ENCODE measurements at regions not wholly inside any gene's neighbourhood (a gene's known extent, or its start where the extent isn't known, plus 50 kb on each side); places are given as distances from the start of the nearest gene placed in this dataset.

DNA sequence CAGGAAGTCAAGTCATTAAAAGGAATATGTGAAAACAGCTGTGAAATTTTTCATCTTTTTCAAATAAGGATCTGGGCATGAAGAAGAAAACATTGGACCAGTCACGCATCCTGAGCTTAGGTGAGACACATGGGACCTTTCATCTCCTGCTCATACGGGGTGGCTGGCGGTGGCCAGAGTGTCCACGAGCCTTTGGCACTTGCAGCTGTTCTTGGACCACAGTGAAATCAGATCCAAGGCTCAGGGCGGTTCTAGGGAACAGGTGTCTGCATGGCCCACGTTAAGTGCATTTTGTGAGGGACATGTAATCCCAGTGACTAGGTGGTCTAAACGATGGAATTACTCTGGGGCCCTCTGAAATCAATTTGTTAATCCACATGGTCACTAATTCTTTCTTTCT lies 212.7 kb upstream of the COPS8 start:
- DNase-seq (ENCODE audit: low read depth): no peak

DNA sequence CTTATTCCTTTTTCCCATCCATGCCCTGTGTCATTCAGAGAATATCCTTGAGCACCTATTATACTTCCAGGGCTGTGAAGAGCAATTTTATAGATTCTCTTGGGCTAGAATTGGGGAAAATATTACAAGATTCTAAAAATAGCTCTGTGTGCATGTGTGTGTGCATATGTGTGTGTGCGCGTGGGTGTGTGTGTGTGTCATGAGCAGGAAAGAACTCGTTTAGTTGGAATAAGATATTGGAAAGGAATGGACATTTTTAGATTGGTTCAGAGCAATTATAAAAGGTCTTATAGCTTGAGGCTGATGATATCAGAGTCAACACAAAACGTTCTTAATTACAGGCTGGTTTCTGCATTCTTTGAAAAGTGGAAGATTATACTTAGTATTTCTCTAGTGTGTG lies 212.1 kb upstream of the COPS8 start:
- DNase-seq (ENCODE audit: low read depth): no peak

DNA sequence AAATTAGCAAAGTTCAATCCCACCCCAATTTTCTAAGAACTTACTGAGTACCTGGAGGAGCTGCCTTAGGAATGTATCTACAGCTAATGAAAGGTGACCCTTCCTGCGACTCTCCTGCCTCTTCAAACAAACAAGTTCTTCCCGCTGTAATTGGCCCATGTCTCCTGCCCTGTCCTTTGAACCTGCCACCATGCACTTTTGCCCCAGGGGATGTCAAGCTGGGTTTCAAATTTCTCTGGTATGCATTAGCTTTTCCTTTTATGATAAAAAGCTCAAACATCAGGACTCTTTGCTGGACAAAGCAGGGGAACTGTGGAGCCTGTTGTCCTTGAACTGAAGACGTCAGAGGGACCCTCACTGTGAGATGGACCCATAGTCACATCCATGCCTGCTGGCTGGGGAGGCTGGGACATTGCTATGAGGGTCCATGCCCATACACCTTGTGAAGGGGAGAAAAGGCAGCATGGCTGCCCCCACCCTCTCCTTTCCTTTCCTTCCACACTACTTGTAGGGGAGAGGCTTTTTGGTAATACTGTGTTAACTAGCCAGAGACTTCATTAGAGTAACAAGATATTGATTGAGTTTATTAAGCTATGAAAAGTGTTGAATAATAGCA lies 210.7 kb upstream of the COPS8 start:
- DNase-seq (ENCODE audit: low read depth): no peak

DNA sequence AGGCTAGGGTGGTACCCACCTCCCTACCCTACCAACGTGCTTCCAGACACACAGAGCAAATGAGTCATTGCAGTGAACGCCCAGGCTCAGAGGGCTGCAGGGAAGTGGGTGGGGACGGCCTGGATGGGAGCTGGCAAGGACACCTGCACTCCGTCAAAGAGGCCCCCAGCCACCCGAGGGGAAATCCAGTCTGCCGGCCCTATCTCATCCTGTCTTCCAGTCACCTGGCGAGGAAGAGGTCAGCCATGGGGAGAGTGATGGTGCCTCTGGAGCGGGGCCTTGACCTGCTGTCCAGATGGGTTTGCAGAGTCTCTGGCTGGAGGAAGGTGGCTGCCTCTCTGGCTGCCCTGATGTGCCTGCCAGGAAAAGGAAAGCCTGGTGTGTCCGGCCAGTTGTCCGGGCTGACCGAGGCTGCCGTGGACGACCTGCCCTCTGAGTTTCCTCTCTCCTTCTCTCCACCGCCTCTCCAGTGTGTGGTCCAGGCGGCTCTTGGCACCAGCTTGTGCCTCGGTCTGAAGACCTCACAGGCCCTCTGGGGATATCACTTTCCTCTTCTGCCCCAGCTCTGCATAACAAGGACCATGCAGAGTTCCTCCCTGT lies 209.7 kb upstream of the COPS8 start:
- DNase-seq (ENCODE audit: low read depth): no peak

DNA sequence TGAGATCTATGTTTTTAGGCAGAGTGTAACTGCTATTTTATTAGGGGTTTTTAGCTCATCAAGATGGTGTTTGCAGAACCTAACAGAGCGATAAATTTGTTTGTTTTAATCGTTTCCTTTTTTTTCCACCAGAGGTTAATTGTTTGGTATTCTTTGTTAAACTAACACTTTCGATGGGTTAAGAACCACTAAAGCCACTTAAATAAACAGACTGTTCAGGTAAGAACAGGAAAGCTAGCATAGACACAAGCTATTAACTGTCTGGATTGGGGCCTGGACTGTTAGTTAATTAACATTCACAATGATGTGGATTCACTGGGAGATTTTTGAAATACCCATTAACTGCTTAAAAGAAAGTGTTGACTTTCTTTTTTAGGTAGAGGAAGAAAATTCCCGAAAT lies 209.0 kb upstream of the COPS8 start:
- DNase-seq (ENCODE audit: low read depth): no peak

DNA sequence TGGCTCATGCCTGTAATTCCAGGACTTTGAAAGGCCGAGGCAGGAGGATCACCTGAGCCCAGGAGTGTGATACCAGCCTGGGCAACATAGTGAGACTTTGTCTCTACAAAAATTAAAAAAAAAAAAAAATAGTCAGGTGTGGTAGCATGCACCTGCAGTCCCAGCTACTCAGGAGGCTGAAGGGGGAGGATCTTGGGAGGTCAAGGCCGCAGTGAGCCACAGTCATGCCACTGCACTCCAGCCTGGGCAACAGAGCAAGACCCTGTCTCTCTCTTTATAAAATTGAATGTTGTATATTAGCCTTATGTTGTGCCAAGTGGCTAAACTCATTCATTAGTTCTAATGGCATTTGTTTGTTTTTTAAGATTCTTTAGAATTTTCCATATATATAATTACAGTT lies 207.7 kb upstream of the COPS8 start:
- DNase-seq (ENCODE audit: low read depth): no peak

DNA sequence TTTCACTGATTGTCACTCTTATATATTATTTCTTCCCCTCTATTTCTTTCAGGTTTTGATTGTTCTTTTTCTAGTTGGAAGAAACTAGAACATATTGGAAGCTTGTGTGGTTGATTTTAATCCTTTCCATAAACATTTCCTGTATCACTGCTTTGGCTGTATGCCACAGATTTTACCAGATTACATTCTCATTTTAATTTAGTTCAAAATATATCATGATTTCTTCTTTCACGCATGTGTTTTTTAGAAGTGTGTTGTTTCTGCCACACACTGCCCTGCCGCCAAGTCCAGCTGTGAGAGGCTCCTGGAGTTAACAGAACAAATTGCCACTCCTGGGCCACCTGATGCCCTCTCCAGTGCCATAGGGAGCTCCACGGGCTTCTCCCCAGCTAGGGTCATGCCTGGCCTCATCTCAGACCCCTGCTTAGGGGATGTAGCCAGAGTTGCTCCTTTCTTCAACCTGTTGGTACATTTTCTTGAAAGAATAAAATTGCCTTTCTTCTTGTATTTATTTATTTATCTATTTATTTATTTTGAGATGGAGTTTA lies 206.2 kb upstream of the COPS8 start:
- DNase-seq (ENCODE audit: low read depth): no peak

DNA sequence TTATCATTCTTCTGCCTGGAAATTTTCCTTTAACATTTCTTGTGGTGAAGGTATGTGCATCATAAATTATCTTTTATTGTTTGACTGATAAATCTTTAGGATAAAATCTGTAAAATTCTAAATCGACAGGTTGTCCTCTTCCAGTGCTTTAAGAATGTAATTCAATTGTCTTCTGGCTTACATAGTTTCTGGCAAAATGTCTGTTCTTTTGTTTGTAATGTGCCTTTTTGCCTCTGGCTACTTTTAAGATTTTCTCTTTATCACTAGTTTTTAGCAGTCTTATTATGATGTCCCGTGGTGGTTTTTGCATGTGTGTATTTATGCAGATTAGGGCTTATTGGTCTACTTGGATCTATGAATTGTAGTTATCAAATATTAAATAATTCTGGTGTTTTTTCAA lies 203.6 kb upstream of the COPS8 start:
- no peak for DNase-seq (ENCODE audit: low read depth)

DNA sequence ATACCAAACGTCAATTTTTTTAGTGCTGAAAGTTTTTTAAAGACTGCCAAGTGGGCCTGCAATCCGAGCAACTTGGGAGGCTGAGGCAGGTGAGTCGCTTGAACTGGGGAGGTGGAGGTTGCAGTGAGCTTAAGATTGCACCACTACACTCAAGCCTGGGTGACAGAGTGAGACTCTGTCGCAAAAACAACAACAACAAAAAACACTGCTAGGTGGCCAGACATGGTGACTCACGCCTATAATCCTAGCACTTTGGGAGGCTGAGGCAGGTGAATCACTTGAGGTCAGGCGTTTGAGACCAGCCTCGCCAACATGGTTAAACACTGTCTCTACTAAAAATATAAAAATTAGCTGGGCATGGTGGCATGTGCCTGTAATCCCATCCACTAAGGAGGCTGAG lies 202.8 kb upstream of the COPS8 start:
- no peak for DNase-seq (ENCODE audit: low read depth)

DNA sequence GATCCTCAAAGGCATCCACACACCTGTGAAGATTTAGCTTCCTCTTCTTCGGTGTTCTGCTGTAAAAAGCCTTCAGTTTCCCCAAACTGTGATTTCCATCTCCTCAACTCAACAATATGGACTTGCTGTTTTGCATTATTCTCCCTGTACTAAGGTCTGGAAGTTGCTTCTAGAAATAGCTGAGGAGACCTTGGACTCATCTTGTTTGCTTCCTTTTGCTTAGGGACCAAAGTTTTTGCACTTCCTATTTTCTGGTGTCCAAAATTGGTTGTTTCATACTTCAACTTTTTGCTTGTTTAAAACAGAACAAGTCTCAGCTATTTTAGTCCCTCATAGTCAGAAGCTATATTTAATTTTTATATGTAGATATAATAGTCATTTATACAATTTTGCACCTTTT lies 201.9 kb upstream of the COPS8 start:
- no peak for DNase-seq (ENCODE audit: low read depth)

DNA sequence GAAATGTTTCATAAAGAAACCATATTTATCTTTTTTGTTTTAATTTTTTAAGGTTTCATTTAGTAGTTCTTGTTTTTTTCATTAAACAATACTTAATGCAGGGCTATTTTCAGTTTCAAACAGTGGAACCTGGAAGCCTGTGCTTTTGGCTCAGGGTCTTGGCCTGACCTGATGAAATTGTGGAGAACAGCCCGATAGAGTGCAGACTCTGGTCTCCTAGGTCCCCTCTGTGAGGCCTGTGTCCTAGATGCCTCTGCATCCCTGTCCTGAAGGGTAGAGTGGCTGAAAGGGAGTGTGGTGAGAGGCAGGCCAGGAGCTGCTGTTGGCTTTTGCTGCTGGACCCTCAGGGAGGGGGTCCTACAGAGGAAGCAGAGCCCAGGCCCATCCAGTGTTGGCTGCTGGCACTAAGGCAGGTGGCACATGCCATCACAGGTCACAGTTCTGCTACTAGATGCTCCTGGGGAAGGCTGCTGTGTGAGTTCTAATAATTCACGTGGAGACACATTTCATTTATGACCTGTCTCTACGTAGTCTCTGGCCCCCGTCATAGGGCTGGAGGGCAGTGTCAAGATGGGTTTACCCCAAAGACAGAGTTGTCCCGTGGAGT lies 201.0 kb upstream of the COPS8 start:
- no peak for DNase-seq (ENCODE audit: low read depth)

DNA sequence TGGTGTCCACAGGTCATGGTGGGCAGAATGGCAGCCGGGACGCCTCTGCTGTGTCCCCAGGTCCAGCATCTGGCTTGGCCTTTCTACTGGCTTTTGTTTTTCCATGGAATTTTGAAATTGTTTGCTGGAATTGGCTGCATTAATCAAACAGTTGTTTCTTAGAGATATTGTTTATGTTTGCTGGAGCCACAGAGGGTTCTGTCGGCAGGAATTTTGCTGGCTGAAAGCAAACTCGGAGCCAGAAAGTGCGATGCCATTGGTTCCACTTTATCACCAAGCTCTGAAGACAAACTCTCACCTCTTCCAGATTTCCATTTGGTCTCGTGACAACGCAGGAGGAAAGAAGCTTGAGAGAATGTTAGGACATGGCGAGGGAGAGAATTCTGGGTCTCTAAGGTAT lies 199.2 kb upstream of the COPS8 start:
- no peak for DNase-seq (ENCODE audit: low read depth)

DNA sequence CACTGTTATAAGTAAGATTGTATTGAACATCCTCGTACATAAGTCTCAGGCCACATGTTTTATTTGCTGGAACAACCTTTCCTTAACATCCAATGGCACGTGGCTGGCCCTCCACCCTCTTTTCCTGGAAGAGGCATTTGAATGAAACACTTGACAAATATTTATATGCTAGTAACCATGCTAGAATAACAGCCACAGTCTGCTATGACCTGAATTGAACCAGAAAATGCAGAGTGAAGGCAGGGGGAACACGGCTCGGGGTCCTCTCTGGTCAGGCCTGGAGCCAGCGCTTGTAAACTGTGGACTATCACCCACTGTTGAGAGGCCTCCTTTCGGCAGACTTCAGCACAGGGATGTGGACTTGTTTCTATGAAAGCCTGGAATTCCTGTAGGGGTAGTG lies 198.2 kb upstream of the COPS8 start:
- DNase-seq (ENCODE audit: low read depth): no peak

DNA sequence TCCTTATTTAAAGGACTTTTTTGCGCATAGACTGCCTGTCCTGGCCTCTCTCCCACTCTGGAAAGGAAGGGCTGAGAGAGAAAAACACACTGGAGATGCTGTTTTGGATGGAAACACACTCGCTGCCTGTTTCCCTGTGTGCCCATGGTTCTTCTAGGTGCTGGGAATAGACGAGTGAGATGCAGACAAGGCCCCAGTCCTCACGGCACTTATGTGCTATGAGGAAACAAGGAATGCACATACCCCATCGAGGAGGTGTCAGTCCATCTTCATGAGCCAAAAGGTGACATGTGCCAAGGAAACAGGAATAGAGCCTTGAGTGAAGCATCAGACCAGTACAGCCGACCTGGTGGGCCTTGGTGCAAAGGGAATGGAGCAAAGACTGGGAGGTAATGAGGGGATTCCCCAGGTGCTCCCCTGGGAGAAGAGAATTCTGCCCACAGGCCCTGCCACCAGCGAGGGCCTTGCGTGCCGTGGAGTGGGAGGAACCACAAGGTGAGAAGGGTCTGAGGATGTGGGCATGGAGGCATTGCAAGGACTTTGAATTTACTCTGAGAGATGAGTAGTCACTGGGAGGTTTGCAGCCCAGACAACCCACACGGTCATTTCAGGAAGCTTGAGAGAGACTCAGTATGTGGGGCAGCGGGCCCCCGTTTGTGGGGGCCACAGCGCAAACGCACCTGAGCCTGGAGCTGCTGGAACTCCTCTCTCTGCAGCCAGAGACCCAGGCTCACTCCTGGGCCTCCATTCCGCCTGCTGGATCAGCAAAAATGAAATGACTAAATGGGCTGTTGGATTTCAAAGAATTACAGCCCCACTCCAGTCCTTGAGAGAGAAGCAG lies 197.5 kb upstream of the COPS8 start:
- DNase-seq (ENCODE audit: low read depth): no peak

DNA sequence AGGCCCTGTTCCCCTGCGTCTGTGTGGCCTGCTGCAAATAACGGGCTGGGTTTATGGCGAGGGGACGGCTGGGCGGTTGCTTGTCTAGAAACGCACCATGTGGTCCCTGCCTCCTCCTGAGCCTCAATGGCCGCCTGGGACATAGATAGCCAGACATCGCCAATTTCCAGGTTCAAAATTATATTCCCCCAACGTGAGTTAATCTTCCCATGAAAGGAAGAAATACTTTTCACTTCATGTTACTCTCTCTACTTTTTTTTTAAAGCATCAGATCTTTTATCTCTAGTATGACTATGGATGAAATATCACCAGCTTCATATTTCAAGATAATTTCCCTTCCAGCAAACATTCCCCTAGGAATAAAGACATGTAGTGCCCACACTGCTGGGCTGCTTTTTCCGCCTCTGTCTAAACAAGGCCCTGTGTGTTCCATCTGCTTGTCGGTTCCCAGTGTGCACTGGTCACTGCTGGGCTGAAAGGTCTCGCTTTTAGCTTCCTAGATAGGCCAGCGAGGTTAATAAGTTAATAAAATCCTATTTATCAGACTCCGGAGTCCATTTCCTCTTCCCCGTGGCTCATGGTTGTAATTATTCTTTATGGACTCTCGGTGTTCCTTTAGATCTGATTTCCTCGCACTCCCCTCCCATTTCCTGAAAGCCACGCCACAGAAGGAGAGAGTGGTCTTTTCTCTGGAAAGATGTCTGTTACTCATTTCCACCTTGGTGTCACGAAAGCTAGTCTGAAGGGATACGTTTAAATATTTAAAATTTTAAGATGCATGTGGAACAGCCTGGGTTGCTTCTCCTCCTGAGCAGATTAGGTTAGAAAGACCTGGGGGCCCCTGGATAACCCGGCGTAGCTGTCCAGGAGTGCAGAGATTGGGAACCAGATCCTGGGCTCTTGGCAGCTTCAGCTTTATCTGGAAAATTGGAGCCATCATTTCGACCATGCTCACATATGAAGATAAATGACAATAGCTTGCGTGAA lies 196.6 kb upstream of the COPS8 start:
- no peak for DNase-seq (ENCODE audit: low read depth)

DNA sequence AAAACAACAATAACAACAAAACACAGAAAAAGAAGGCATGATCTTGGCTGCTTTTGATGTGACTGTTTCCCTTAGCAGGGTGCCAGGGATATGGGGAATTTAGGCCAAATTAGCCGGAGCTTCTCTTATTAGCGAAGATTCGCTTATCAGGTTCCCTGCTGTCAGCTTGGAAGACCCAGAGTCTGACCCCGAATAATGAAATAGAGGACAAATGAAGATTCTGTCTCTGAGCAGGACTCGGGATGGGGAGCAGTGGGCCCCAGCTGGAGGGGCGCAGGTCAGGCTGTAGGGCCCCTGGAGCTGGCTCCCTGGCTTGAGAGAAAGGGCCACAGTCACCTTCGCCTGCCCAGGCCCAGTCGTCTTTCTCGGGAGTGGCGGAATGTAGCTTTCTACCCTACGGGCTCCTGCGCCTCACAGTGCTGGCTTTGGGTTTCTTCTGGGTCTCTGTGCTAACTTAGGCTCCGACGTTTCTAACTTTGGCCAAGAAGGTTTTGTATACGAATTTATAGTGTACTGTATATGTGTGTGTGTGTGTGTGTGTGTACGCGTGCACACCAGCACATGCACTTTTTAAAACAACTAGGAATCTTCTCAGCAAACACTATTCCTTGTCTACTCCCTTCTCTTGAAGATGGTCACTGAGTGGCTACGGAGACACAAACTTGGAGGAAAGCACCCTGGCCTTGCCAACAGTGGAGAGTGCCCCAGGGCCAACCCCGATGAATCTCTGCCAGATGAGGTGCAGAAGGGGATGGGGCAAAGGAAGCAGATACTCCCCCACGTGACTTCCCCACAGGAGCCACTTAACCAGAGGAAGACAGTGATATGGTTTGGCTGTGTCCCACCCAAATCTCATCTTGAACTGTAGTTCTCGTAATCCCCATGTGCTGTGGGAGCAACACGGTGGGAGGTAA lies 195.6 kb upstream of the COPS8 start:
- no peak for DNase-seq (ENCODE audit: low read depth)

DNA sequence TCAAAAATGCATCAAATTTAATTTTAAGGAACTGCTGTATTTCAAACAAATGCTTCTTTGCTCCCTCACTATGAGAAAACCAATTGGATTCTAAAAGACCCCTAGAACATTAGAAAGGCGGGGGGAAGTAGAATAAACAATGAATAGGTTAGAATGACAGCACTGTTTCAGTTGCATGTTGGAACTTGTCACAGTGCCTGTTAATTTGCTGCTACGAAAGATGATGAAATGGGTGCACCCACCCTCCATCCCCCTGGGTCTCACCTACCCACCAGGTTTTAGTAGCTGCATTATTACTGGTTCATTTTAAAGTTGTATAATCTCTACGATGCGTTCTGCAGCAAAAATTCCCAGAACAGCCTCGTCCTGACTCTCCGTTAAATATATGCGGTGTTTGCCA lies 193.0 kb upstream of the COPS8 start:
- no peak for DNase-seq (ENCODE audit: low read depth)

DNA sequence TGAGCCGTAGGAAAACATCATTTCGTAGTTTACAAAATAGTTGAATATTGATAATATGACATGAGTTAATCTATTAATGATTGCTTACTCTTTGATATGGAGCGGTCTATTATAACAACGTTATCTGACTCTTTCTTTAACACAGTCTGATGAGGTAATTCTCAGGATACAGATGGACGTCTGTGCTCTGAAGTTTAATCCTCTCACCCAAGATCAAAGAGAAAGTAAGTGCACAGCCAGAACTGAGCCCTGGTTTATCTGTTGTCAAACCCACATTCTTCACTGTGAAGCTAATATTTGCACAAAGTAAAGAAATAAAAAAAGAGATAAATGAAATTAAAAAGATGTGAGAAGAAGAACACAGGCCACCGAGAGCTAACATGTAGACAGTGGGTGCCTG lies 190.9 kb upstream of the COPS8 start:
- no peak for DNase-seq (ENCODE audit: low read depth)

DNA sequence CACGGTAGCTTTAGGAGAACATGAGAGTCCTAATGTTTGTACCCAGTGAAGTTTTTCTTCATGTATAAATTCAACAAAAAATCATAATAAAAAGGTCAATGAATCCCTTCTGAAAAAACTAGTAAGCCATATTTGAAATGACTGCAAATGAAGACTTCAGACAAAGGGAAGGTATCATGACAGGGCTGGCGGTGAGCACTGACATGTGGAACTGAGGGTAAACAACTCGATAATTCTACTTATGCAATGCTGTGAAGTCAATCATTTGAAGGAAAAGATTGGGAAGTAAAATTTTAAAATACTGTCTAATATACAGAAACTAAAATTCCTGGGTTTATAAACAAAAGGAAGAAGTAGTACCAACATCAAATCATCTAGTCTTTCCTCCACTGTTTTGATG lies 190.2 kb upstream of the COPS8 start:
- DNase-seq (ENCODE audit: low read depth): no peak

DNA sequence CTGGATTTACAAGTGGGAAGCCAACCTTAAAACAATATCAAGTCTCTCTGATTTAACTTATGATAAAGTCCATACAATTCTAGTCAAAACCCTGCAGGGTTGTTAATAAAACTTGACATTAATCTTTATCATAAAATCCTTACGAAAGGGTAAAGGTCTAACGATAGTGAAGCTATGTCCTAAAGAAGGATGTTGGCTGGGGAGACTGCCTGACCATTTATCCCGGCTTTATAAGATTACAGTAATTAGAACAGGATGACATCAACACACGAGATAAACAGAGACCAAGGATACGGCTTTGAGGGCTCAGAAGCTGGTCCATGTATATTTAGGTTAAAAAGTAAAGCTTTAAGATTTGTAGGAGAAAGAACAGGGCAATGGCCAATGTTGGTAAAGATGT lies 189.0 kb upstream of the COPS8 start:
- no peak for DNase-seq (ENCODE audit: low read depth)

DNA sequence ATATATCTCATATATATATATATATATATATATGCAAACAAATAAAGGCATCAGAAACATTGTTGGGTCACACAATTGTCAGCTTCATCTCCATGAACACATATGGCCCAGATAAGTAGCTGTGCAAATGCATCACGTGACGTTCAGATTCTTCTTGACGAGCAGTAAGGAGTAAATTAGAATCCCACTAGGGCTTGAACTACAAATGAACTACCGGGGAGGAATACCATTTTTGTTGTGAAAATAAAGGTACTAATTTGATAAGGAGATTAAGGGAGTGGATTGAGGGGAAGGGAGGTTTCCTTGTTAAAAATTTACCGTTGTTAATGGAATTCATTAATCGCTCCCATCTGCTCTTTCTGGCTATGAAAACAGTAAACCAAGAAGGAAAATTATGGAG lies 186.5 kb upstream of the COPS8 start:
- DNase-seq (ENCODE audit: low read depth): no peak

All from activated T-cell treated with anti-CD3 and anti-CD28 coated beads for 48 hours (primary cell).